H1 (cell line): ENCODE measurements at regions not wholly inside any gene's neighbourhood (a gene's known extent, or its start where the extent isn't known, plus 50 kb on each side); places are given as distances from the start of the nearest gene placed in this dataset.

Experiments used
- CTCF ChIA-PET: fragments of 300-600 bp; sonication (Branson Sonifier 250); formaldehyde crosslinking; loops from one replicate; lab custom pipeline; 2021; ENCODE audit not compliant: partially characterized antibody; lab: Charles Lee
- POLR2A ChIA-PET: fragments of 300-600 bp; sonication (Branson Sonifier 250); formaldehyde crosslinking; loops from one replicate; lab custom pipeline; 2021; ENCODE audit warnings: inconsistent platforms; ENCODE audit not compliant: partially characterized antibody; lab: Charles Lee
- DNase-seq, 2 experiments: peaks; one replicate each; pipeline versions ENCODE4 v3.0.0 to v3.0.0-alpha.2; 2010 to 2022; ENCODE audit warnings: low spot score in 2 of 2, low read depth in 1 of 2, mixed read lengths in 1 of 2
- FAIRE-seq: peaks from 2 replicates; lab custom pipeline; 2011; peaks lifted over from hg19 to GRCh38; lab: Jason Lieb, UNC
- H2AFZ ChIP-seq: 2 replicates; pipeline ENCODE4 v1.8.1; 2012; ENCODE audit warnings: low read length, inconsistent platforms
- H2AK5ac ChIP-seq: 2 replicates; pipeline ENCODE4 v1.6.1; 2013; ENCODE audit warnings: low read depth, low read length
- H2BK120ac ChIP-seq: replicated peaks from 2 replicates; pipeline ENCODE3; 2013; ENCODE audit warnings: low read depth, low read length, inconsistent platforms
- H2BK12ac ChIP-seq: 2 replicates; pipeline ENCODE4 v1.6.1; 2013; ENCODE audit warnings: low read depth, low read length
- H2BK15ac ChIP-seq: 2 replicates; pipeline ENCODE4 v1.6.1; 2013; ENCODE audit warnings: low read length
- H2BK20ac ChIP-seq: 2 replicates; pipeline ENCODE4 v1.6.1; 2013; ENCODE audit warnings: low read length
- H2BK5ac ChIP-seq: 2 replicates; pipeline ENCODE4 v1.6.1; 2013; ENCODE audit warnings: low read depth, low read length
- H3K14ac ChIP-seq: 2 replicates; pipeline ENCODE4 v1.6.1; 2013; ENCODE audit warnings: inconsistent platforms; ENCODE audit not compliant: insufficient read length
- H3K18ac ChIP-seq: 2 replicates; pipeline ENCODE4 v1.6.1; 2013; ENCODE audit warnings: low read length; ENCODE audit errors: extremely low read depth
- H3K23ac ChIP-seq: 2 replicates; pipeline ENCODE4 v1.6.1; 2013; ENCODE audit warnings: inconsistent platforms; ENCODE audit not compliant: insufficient read length
- H3K23me2 ChIP-seq: 2 replicates; pipeline ENCODE4 v1.6.1; 2013; ENCODE audit warnings: low read depth, low read length
- H3K27ac ChIP-seq: 2 replicates; pipeline ENCODE4 v1.6.1; 2011; ENCODE audit warnings: low read depth, low read length, inconsistent platforms
- H3K27me3 ChIP-seq, 4 experiments: replicated peaks in 1 of 4; 1 replicate in 1 of 4; 2 replicates in 3 of 4; pipeline versions ENCODE4 v1.6.1 to v1.8.1; 2011 to 2013; ENCODE audit warnings: low read length in 3 of 4, mild to moderate bottlenecking in 3 of 4, inconsistent platforms in 2 of 4, mixed read lengths in 2 of 4, moderate library complexity in 1 of 4; ENCODE audit not compliant: control insufficient read depth in 3 of 4, insufficient read depth in 3 of 4; ENCODE audit errors: extremely low read depth in 1 of 4
- H3K36me3 ChIP-seq, 4 experiments: 2 replicates each; pipeline versions ENCODE4 v1.6.1 to v1.8.1; 2011 to 2013; ENCODE audit warnings: mild to moderate bottlenecking in 4 of 4, low read length in 3 of 4, moderate library complexity in 2 of 4, control low read depth in 1 of 4, inconsistent platforms in 1 of 4; ENCODE audit not compliant: insufficient read depth in 4 of 4, control insufficient read depth in 2 of 4
- H3K4ac ChIP-seq: replicated peaks from 2 replicates; pipeline ENCODE3; 2013; ENCODE audit warnings: low read length, low read depth, mixed read lengths, inconsistent platforms; ENCODE audit not compliant: insufficient read length
- H3K4me1 ChIP-seq, 4 experiments: replicated peaks in 1 of 4; 1 replicate in 1 of 4; 2 replicates in 3 of 4; pipeline versions ENCODE4 v1.6.1 to v1.8.1; 2011 to 2013; ENCODE audit warnings: low read length in 3 of 4, inconsistent platforms in 2 of 4, mixed read lengths in 1 of 4; ENCODE audit not compliant: insufficient read depth in 4 of 4, control insufficient read depth in 3 of 4
- H3K4me2 ChIP-seq, 2 experiments: 2 replicates each; pipeline versions ENCODE4 v1.6.1 to v1.8.1; 2011 to 2013; ENCODE audit warnings: low read depth in 2 of 2, low read length in 2 of 2, control low read depth in 1 of 2, inconsistent platforms in 1 of 2, mild to moderate bottlenecking in 1 of 2; ENCODE audit not compliant: insufficient read depth in 1 of 2
- H3K4me3 ChIP-seq, 4 experiments: fragments of 200-600, 300-600 bp in 1 of 4; sonication (generic), shearing (Covaris generic), sonication (Bioruptor Twin) in 1 of 4; 2 replicates each; pipeline versions ENCODE4 v1.5.1 to v1.8.1; 2011 to 2016; ENCODE audit warnings: low read length in 4 of 4, low read depth in 3 of 4, control low read depth in 2 of 4, inconsistent platforms in 2 of 4, mild to moderate bottlenecking in 2 of 4, mixed read lengths in 1 of 4, moderate library complexity in 1 of 4; ENCODE audit not compliant: insufficient read depth in 2 of 4; ENCODE audit errors: extremely low read depth in 1 of 4
- H3K56ac ChIP-seq: replicated peaks from 2 replicates; pipeline ENCODE3; 2013; ENCODE audit warnings: low read depth, mild to moderate bottlenecking, mixed read lengths, low read length, inconsistent platforms; ENCODE audit not compliant: insufficient read length
- H3K79me1 ChIP-seq: 2 replicates; pipeline ENCODE4 v1.6.1; 2013; ENCODE audit warnings: low read depth, low read length, control low read depth
- H3K79me2 ChIP-seq, 2 experiments: 2 replicates each; pipeline versions ENCODE4 v1.6.1 to v1.8.1; 2012 to 2013; ENCODE audit warnings: low read length in 2 of 2, mild to moderate bottlenecking in 2 of 2, inconsistent platforms in 1 of 2; ENCODE audit not compliant: insufficient read depth in 2 of 2, control insufficient read depth in 1 of 2
- H3K9ac ChIP-seq, 4 experiments: replicated peaks in 1 of 4; 1 replicate in 1 of 4; 2 replicates in 3 of 4; pipeline versions ENCODE4 v1.6.1 to v1.8.1; 2011 to 2013; ENCODE audit warnings: low read depth in 3 of 4, low read length in 3 of 4, control low read depth in 2 of 4, mild to moderate bottlenecking in 2 of 4, moderate library complexity in 2 of 4, inconsistent platforms in 1 of 4; ENCODE audit errors: extremely low read depth in 1 of 4
- H3K9me3 ChIP-seq, 2 experiments: 2 replicates each; pipeline versions ENCODE4 v1.6.1 to v1.8.1; 2012 to 2013; ENCODE audit warnings: mild to moderate bottlenecking in 2 of 2, moderate library complexity in 2 of 2, control low read depth in 1 of 2, inconsistent platforms in 1 of 2, low read depth in 1 of 2, low read length in 1 of 2, mixed read lengths in 1 of 2; ENCODE audit not compliant: insufficient read depth in 2 of 2
- H4K20me1 ChIP-seq, 2 experiments: replicated peaks in 1 of 2; 2 replicates each; pipeline versions ENCODE3 to v1.8.1; 2011 to 2013; ENCODE audit warnings: inconsistent platforms in 2 of 2, low read length in 2 of 2, mild to moderate bottlenecking in 1 of 2; ENCODE audit not compliant: insufficient read depth in 2 of 2, control insufficient read depth in 1 of 2
- H4K5ac ChIP-seq: 2 replicates; pipeline ENCODE4 v1.6.1; 2013; ENCODE audit warnings: low read length, low read depth, mixed read lengths, inconsistent platforms; ENCODE audit not compliant: insufficient read length
- H4K8ac ChIP-seq: 2 replicates; pipeline ENCODE4 v1.8.0; 2013; ENCODE audit warnings: mild to moderate bottlenecking, moderate library complexity, low read length, inconsistent platforms; ENCODE audit not compliant: insufficient read depth; ENCODE audit errors: extremely low read depth
- H4K91ac ChIP-seq: replicated peaks from 2 replicates; pipeline ENCODE3; 2013; ENCODE audit warnings: low read length, mixed read lengths, inconsistent platforms; ENCODE audit not compliant: insufficient read length
- CEBPB ChIP-seq: IDR thresholded peaks from 2 replicates; pipeline ENCODE4 v1.6.1; 2012; ENCODE audit warnings: low read depth, low read length
- CHD2 ChIP-seq: IDR thresholded peaks from 2 replicates; pipeline ENCODE4 v1.6.1; 2012; ENCODE audit warnings: low read length, improper control_type of control experiment
- HDAC6 ChIP-seq: IDR thresholded peaks from one replicate; pipeline ENCODE4 v1.7.1; 2012; ENCODE audit warnings: low read depth, mild to moderate bottlenecking, inconsistent platforms, low read length, moderate library complexity
- RFX5 ChIP-seq: IDR thresholded peaks from 2 replicates; pipeline ENCODE4 v1.6.1; 2011; ENCODE audit warnings: low read depth, low read length, improper control_type of control experiment, borderline replicate concordance
- SRF ChIP-seq: IDR thresholded peaks from 2 replicates; pipeline ENCODE4 v1.6.1; 2011; ENCODE audit warnings: mild to moderate bottlenecking, low read depth, low read length, moderate library complexity
- SUZ12 ChIP-seq: fragments of 200-600 bp; sonication (generic); IDR thresholded peaks from 2 replicates; pipeline ENCODE4 v1.6.1; 2012; ENCODE audit warnings: mild to moderate bottlenecking, inconsistent platforms, low read length, moderate library complexity, mixed read lengths
- TBP ChIP-seq: IDR thresholded peaks from 2 replicates; pipeline ENCODE4 v1.6.1; 2011; ENCODE audit warnings: low read depth, low read length, improper control_type of control experiment
- ZNF274 ChIP-seq: IDR thresholded peaks from 2 replicates; pipeline ENCODE4 v1.7.0; 2012; ENCODE audit warnings: low read length, borderline replicate concordance; ENCODE audit errors: extremely low read depth
- WGBS, 2 experiments: shearing (Covaris generic) in 1 of 2; methylation state at CpG; one replicate each; pipeline versions ENCODE4 v1.1.6 to v1.1.7; 2013 to 2015; ENCODE audit warnings: low lambda C conversion rate in 2 of 2, mixed read lengths in 2 of 2, inconsistent platforms in 1 of 2, low coverage in 1 of 2, missing lambda C conversion rate in 1 of 2; ENCODE audit not compliant: insufficient replicate concordance in 2 of 2, insufficient coverage in 1 of 2, insufficient read length in 1 of 2; ENCODE audit errors: extremely low coverage in 1 of 2, missing lambda C conversion rate in 1 of 2; 5-methylcytosine and 5-hydroxymethylcytosine counted together

GRCh38 chr5:175343308-175343707 lies 100.7 kb downstream of the DRD1 start:
- H3K79me1 ChIP-seq = no peaks in the 10 kb centered on the region
- H3K18ac ChIP-seq = no peak overlapping the region
- H4K8ac ChIP-seq = no peak overlapping the region
- H3K4me2 ChIP-seq = no peak overlapping the region
- TF ChIP-seq TBP (no peak), ZNF274 (no peak), SRF (no peak), SUZ12 (no peak), CEBPB (no peak), CHD2 (no peak), RFX5 (no peak), HDAC6 (no peak)
- no peak overlapping the region for H3K23ac ChIP-seq
- H2BK120ac ChIP-seq = no peak overlapping the region
- H2AK5ac ChIP-seq = no peak overlapping the region
- H4K91ac ChIP-seq = no peak overlapping the region
- H3K4me1 ChIP-seq = peaks cover 0 to 2% (median 0%) of the 10 kb centered on the region in 4 experiments; a peak in 2 of 7 replicates
- no peak overlapping the region for H2BK20ac ChIP-seq
- ChIA-PET CTCF (interaction anchor here (0.9 kb wide), 1 partner anchor 131 kb away, joined by 3 read pairs; no protein-coding TSS in a partner anchor), POLR2A (no interaction called here)
- H3K4me3 ChIP-seq = no peak overlapping the region
- no peak for DNase-seq
- H3K9ac ChIP-seq = no peak overlapping the region
- H3K36me3 ChIP-seq = no peaks in the 10 kb centered on the region
- H3K27me3 ChIP-seq = no peaks in the 10 kb centered on the region
- H2BK12ac ChIP-seq = no peak overlapping the region
- no peak overlapping the region for H3K14ac ChIP-seq
- WGBS, 2 experiments = 81% methylated on average over 2 of the region's 2 CpGs; no CpG with 5 or more reads in 1 of the 2 experiments
- no peak overlapping the region for H3K4ac ChIP-seq
- no peak overlapping the region for H3K27ac ChIP-seq
- H2BK15ac ChIP-seq = no peak overlapping the region
- no peaks in the 10 kb centered on the region for H3K79me2 ChIP-seq
- no peaks in the 10 kb centered on the region for H4K20me1 ChIP-seq
- no peak overlapping the region for H2BK5ac ChIP-seq
- H3K23me2 ChIP-seq = no peaks in the 10 kb centered on the region
- no peak for FAIRE-seq
- H4K5ac ChIP-seq = no peak overlapping the region
- H3K56ac ChIP-seq = no peak overlapping the region
- no peak overlapping the region for H2AFZ ChIP-seq
- no peaks in the 10 kb centered on the region for H3K9me3 ChIP-seq
